IPS DF 4.7 (cell line): ENCODE measurements at regions not wholly inside any gene's neighbourhood (a gene's known extent, or its start where the extent isn't known, plus 50 kb on each side); places are given as distances from the start of the nearest gene placed in this dataset.

Experiments
- DNase-seq: peaks from one replicate; pipeline ENCODE4 v3.0.0-alpha.2; 2013; ENCODE audit warnings: low spot score; ENCODE audit errors: extremely low read depth

- no peak for DNase-seq
Measured at GRCh38 chr15:66943456-66944095, 121.8 kb upstream of the SMAD3 start.

GRCh38 chr15:66944121-66944520 is 121.3 kb upstream of the SMAD3 start:
- no peak for DNase-seq

GRCh38 chr15:66945286-66945685 is 120.1 kb upstream of the SMAD3 start:
- no peak for DNase-seq

GRCh38 chr15:66945842-66946241 is 119.6 kb upstream of the SMAD3 start:
- no peak for DNase-seq

- DNase-seq: no peak
Measured at GRCh38 chr15:66946578-66947164, 118.7 kb upstream of the SMAD3 start.

- no peak for DNase-seq
Measured at GRCh38 chr15:66947471-66947870, 117.9 kb upstream of the SMAD3 start.

GRCh38 chr15:66948294-66948693 is 117.1 kb upstream of the SMAD3 start:
- DNase-seq: no peak

DNA sequence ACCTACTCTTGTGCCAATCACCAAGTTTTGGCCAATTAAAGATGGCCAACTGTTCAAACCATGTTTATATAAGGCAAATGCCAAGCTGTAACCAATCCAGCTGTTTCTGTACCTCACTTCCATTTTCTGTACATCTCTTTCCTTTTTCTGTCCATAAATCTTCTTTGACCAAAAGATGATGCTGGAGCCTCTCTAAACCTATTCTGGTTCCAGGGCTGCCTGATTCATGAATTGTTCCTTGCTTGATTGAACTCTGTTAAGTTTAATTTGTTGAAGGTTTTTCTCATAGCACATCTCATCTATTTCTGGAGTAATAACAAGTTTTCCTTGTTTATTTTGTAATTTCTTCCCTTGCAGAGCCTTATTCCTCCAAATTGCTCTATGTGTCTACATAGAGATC is 115.3 kb upstream of the SMAD3 start:
- no peak for DNase-seq

DNA sequence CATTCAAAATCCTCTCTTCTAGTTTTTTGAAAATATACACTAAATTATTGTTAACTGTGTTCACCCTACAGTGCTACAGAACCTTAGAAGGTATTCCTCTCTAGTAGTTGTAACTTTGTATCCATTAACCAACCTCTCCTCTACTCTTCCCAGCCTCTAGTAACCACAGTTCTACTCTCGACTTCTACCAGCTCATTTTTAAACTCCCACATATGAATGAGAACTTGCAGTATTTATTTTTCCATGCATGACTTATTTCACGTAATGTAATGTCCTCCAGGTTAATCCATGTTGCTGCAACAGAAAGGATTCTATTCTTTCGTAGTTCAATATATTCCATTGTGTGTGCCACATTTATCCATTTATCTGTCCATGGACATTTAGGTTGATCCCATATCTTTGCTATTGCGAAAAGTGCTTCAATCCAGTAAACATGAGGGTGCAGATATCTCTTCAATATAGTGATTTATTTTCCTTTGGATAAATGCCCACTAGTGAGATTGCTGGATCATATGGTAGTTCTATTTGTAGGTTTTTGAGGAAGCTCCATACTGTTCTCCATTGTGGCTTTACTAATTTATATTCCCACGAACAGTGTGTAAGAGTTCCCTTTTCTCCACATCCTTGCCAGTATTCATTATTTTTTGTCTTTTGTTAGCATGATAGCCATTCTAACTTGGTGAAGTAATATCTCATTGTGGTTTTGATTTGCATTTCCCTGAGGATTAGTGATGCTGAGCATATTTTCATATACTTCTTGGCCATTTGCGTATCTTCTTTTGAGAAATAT is 113.7 kb upstream of the SMAD3 start:
- no peak for DNase-seq

DNA sequence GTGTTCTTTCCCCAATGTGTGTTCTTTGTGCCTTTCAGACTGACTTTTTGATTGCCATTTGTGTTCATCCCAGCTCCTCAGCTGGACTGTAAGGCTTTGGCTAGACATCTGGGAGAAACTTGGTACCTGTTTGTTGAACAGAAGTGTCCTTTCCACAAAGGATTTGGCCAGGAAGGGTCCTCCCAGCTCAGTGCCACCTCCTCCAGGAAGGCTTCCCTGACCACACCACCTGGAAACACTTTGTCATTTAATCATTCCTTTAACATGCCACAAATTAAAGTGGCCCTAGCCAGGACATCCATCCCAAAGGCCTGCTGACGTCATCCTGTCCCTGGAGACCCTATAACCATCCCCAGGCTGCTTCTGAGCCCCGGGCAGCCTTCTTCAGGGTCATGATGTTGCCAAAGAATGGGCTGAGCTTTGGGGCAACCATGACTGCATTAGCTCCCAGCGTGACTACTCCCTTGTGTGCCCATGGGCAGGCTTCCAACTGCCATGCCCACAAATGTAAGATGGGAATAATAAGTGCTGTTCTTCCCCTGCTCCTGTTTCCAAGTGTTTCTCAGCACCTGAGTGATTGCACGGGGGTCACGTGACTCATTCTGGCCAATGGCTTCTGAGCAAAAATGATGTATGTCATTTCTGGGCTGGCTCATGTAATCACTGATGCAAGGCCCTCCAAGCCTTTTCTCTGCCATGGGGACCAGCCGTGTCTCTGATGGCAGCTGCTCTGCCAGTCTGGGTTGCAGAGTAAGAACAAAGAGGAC is 112.5 kb upstream of the SMAD3 start:
- no peak for DNase-seq

- no peak for DNase-seq
Measured at GRCh38 chr15:66953523-66954229, 111.7 kb upstream of the SMAD3 start.

DNA sequence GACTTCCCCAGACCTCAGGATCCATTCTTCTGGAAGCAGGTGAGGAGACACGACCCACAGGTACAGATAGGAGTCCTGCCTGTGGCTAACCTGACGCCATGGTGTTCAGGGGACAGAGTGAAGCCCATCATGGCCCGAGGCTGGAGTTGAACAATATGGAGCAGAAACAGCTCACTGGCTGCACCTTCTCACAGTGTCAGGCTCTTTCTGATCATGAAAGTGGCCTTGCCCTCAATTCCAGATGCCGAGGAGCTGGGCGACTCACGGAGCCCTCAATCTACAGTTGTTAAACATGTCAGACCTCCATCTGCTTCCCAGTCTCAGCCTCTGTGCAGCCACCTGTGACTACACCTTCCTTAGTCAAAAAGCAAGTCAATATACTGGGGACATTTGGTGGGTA is 110.8 kb upstream of the SMAD3 start:
- DNase-seq: no peak

DNA sequence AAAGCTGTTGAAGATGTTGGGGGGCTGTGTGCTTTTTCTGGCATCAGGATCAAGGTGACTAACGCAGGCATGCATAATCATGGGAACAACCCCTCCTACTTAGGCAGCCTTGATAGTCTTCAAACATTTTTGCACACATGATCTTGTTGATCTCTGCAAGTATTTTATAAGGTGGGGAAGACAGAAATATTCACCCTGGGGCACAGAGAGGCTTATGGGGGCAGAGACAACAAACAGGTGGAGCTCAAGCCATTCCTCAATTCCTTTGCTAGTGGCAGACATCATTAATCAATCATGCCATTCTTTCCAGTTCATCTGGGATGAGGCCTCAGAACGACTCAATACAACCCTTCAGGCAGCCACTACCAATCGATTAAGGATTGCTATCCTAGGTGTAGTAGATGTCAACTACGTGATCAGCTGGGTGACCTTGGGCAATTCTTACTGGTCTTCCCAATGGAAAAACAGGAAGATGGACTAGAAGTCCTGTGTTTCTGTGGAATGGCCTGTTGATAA is 110.3 kb upstream of the SMAD3 start:
- DNase-seq: no peak

DNA sequence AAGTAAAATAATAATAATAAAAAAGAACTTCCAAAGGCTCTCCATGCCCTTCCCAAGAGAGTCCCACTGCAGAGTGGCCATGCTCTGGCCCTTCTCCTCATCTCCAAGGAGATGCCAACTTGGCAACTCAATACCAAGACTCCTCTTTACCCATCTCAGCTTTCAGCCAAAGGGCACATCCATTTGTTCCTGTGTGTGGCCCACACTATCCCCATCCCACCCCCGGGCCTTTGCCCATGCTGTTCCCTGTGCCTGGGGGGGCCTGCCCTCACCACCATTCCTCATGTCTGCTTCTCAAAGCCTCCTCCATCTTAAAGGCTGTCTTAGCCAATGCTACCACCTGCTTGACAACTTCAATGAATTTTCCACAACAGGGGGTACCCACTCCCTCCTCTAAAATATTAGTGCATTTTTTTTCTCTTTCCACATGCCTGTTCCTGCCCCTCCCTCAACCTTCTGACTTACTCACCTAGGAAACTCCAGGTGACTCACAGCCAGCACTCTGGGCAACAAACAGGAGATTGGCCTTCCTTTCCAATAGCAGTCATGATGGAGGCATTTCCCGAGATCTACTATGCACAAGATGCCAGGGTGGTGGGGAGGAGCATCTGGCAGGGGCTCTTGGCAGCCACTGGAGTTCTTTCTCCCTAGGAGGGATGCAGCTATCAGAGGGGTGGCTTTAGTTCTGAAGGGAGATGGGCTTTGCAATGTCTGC is 109.4 kb upstream of the SMAD3 start:
- no peak for DNase-seq

GRCh38 chr15:66956672-66957430 is 108.6 kb upstream of the SMAD3 start:
- DNase-seq: no peak

DNA sequence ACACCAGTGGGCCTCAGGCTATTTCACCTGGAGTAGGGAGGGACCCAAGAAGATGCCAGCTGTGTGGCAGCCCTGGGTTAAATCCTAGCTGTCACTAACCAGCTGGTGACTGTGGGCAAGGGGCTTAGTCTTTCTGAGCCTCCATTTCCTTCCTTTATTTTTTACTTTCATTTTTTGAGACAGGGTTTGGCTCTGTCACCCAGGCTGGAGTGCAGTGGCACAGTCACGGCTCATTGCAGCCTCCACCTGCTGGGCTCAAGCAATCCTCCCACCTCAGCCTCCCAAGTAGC is 108.0 kb upstream of the SMAD3 start:
- DNase-seq: no peak

GRCh38 chr15:66959066-66959465 is 106.3 kb upstream of the SMAD3 start:
- DNase-seq: no peak

DNA sequence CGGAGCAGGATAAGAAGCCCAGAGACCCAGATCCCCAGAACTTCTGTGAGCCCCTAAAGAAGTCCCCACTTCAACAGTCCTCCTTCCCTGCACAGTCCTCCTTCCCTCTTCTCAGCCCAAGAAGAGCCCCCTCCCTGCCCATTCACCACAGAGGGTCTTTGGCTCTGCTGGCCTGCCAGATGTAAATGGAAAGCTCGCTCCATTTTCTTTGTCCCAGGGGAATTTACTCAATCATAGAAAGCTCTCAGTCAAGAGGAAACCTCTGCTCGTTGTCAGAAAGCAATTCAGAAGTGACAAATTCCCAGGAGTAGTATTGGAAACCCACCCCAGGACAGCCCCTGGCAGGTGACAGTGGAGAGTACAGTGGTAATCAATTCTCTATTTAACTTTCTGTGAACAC is 105.5 kb upstream of the SMAD3 start:
- DNase-seq: no peak

GRCh38 chr15:66960519-66960918 is 104.9 kb upstream of the SMAD3 start:
- DNase-seq: no peak

GRCh38 chr15:66961407-66961884 is 104.0 kb upstream of the SMAD3 start:
- no peak for DNase-seq
